PFSK-1 (cell line): ENCODE measurements at regions not wholly inside any gene's neighbourhood (a gene's known extent, or its start where the extent isn't known, plus 50 kb on each side); places are given as distances from the start of the nearest gene placed in this dataset.

Experiments
- POLR2AphosphoS5 ChIP-seq: IDR thresholded peaks from 2 replicates; pipeline ENCODE4 v1.6.1; 2012; ENCODE audit warnings: low read depth, mild to moderate bottlenecking, control low read depth, low read length, moderate library complexity
- SIN3A ChIP-seq: IDR thresholded peaks from 2 replicates; pipeline ENCODE4 v1.6.1; 2012; ENCODE audit warnings: mild to moderate bottlenecking, low read length, moderate library complexity, borderline replicate concordance; ENCODE audit not compliant: insufficient read depth
- TF ChIP-seq, protein P1 (sequence below), 2 experiments: IDR thresholded peaks; 2 replicates each; pipeline versions ENCODE4 v1.6.1 to v1.8.0; 2011 to 2012; ENCODE audit warnings: low read depth in 2 of 2, low read length in 2 of 2, control low read depth in 1 of 2, inconsistent platforms in 1 of 2, mild to moderate bottlenecking in 1 of 2, moderate library complexity in 1 of 2; ENCODE audit not compliant: insufficient read depth in 1 of 2

DNA sequence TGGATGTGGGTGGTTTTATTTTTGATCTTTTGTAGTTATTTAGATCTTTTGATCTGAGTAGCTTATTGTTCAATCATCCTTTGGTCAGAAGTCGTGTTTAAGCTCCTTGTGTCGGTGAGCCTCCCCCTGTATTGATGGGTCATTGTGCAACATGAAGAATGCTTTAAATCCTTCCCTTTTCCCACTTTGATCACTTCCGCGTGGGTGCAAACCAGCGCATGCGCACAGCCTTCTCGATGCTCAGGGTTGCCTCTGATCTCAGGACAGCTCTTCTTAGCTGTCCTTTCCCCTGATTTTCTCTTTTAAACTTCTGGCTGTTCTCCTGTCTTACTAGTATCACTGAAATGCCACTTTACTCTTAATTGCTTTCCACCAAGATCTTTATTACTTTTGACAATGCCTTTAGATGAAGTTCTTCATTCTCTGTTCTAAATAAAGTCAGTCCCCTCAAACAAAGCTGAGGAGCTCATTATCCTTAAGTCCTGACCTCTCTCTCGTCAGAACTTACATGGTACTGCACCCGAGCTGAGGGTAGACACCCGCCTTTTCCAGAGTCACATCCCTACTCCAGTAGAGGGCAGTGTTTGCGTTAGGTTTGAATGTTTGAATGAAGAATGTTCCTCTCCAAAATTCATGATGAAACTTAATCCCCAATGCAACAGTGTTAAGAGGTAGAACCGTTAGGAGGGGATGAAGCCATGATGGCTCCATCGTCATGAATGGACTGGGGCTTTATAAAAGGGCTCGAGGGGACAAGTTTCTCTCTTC, 547.9 kb upstream of the TMPRSS15 start:
- no peak for TF ChIP-seq SIN3A
- TF ChIP-seq POLR2AphosphoS5: no peak
- TF ChIP-seq, protein P1, sequence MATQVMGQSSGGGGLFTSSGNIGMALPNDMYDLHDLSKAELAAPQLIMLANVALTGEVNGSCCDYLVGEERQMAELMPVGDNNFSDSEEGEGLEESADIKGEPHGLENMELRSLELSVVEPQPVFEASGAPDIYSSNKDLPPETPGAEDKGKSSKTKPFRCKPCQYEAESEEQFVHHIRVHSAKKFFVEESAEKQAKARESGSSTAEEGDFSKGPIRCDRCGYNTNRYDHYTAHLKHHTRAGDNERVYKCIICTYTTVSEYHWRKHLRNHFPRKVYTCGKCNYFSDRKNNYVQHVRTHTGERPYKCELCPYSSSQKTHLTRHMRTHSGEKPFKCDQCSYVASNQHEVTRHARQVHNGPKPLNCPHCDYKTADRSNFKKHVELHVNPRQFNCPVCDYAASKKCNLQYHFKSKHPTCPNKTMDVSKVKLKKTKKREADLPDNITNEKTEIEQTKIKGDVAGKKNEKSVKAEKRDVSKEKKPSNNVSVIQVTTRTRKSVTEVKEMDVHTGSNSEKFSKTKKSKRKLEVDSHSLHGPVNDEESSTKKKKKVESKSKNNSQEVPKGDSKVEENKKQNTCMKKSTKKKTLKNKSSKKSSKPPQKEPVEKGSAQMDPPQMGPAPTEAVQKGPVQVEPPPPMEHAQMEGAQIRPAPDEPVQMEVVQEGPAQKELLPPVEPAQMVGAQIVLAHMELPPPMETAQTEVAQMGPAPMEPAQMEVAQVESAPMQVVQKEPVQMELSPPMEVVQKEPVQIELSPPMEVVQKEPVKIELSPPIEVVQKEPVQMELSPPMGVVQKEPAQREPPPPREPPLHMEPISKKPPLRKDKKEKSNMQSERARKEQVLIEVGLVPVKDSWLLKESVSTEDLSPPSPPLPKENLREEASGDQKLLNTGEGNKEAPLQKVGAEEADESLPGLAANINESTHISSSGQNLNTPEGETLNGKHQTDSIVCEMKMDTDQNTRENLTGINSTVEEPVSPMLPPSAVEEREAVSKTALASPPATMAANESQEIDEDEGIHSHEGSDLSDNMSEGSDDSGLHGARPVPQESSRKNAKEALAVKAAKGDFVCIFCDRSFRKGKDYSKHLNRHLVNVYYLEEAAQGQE (IDR thresholded peaks at IDR 0.05; ENCODE audit: insufficient read depth in 1 of 2, low read depth in 2 of 2, low read length in 2 of 2): no peak
